Activated naive CD4-positive, alpha-beta T cell treated with anti-CD3 and anti-CD28 coated beads for 36 hours (primary cell): ENCODE measurements at regions not wholly inside any gene's neighbourhood (a gene's known extent, or its start where the extent isn't known, plus 50 kb on each side); places are given as distances from the start of the nearest gene placed in this dataset.

ENCODE experiments used
- CTCF ChIA-PET: fragments of 350-600 bp; sonication (Branson Sonifier 250); formaldehyde crosslinking; loops from one replicate; lab custom pipeline; 2021; ENCODE audit warnings: antibody characterized with exemption; lab: Charles Lee
- DNase-seq: peaks from one replicate; pipeline ENCODE4 v3.0.0-alpha.2; 2020
- H3K27ac Mint-ChIP-seq: one replicate; pipeline ENCODE4 v1.8.0; 2021; ENCODE audit warnings: mild to moderate bottlenecking, mixed read lengths
- H3K27me3 Mint-ChIP-seq: one replicate; pipeline ENCODE4 v1.8.0; 2021; ENCODE audit warnings: low read depth, mixed read lengths
- H3K36me3 Mint-ChIP-seq: one replicate; pipeline ENCODE4 v1.8.0; 2021; ENCODE audit warnings: low read depth, mixed read lengths
- H3K4me1 Mint-ChIP-seq: one replicate; pipeline ENCODE4 v1.8.0; 2021; ENCODE audit warnings: low read depth, mixed read lengths
- H3K4me3 Mint-ChIP-seq: one replicate; pipeline ENCODE4 v1.8.0; 2021; ENCODE audit warnings: mild to moderate bottlenecking, moderate library complexity, mixed read lengths
- H3K9me3 Mint-ChIP-seq: one replicate; pipeline ENCODE4 v1.8.0; 2021; ENCODE audit warnings: mixed read lengths
- intact Hi-C: fragments of 100-400 bp; cut with micrococcal nuclease; formaldehyde crosslinking; loops from one replicate; pipeline ENCODE4 v1.15.1; 2023

- intact Hi-C loops: no loop called here
- Mint-ChIP-seq H3K4me3 (no peak overlapping the region), H3K4me1 (no peaks in the 10 kb centered on the region), H3K36me3 (no peaks in the 10 kb centered on the region), H3K27me3 (no peaks in the 10 kb centered on the region), H3K9me3 (no peaks in the 10 kb centered on the region), H3K27ac (no peak overlapping the region)
- DNase-seq: no peak
- CTCF ChIA-PET: no interaction called here
These were observed 313.2 kb downstream of the UQCRFS1 start for GRCh38 chr19:28899703-28900102.

- Mint-ChIP-seq H3K9me3 (no peaks in the 10 kb centered on the region), H3K27ac (no peak overlapping the region), H3K27me3 (no peaks in the 10 kb centered on the region), H3K4me1 (no peaks in the 10 kb centered on the region), H3K4me3 (no peak overlapping the region), H3K36me3 (no peaks in the 10 kb centered on the region)
- CTCF ChIA-PET: no interaction called here
- intact Hi-C loops: no loop called here
- DNase-seq: no peak
These were observed 314.7 kb downstream of the UQCRFS1 start for GRCh38 chr19:28898249-28898648.

GRCh38 chr19:28889941-28890670 lies 322.8 kb downstream of the UQCRFS1 start:
- Mint-ChIP-seq H3K27ac (no peak overlapping the region), H3K36me3 (no peaks in the 10 kb centered on the region), H3K4me3 (no peak overlapping the region), H3K9me3 (no peaks in the 10 kb centered on the region), H3K27me3 (peaks cover 4% of the 10 kb centered on the region), H3K4me1 (no peaks in the 10 kb centered on the region)
- intact Hi-C loops: loop anchor here (10.0 kb wide), 1 partner anchor 375 kb away; no protein-coding TSS in a partner anchor
- CTCF ChIA-PET: no interaction called here
- DNase-seq: no peak

- H3K4me1 Mint-ChIP-seq: no peaks in the 10 kb centered on the region
- H3K36me3 Mint-ChIP-seq: no peaks in the 10 kb centered on the region
- peaks cover 17% of the 10 kb centered on the region for H3K27me3 Mint-ChIP-seq
- H3K9me3 Mint-ChIP-seq: no peaks in the 10 kb centered on the region
- CTCF ChIA-PET: no interaction called here
- H3K4me3 Mint-ChIP-seq: no peak overlapping the region
- intact Hi-C loops: loop anchor here (10.0 kb wide), 1 partner anchor 377 kb away; no protein-coding TSS in a partner anchor
- H3K27ac Mint-ChIP-seq: no peak overlapping the region
- DNase-seq: no peak
These were observed 324.9 kb downstream of the UQCRFS1 start for GRCh38 chr19:28887920-28888618.

- H3K27ac Mint-ChIP-seq: no peak overlapping the region
- H3K4me1 Mint-ChIP-seq: no peaks in the 10 kb centered on the region
- no peak for DNase-seq
- intact Hi-C loops: loop anchor here (10.0 kb wide), 1 partner anchor 378 kb away; no protein-coding TSS in a partner anchor
- H3K36me3 Mint-ChIP-seq: no peaks in the 10 kb centered on the region
- H3K9me3 Mint-ChIP-seq: no peaks in the 10 kb centered on the region
- peaks cover 17% of the 10 kb centered on the region for H3K27me3 Mint-ChIP-seq
- no peak overlapping the region for H3K4me3 Mint-ChIP-seq
- CTCF ChIA-PET: interaction anchor here (0.6 kb wide), 1 partner anchor 414 kb away, joined by 4 read pairs; no protein-coding TSS in a partner anchor
These were observed 326.2 kb downstream of the UQCRFS1 start for GRCh38 chr19:28886708-28887107.

- no peak for DNase-seq
- intact Hi-C loops: loop anchor here (10.0 kb wide), 1 partner anchor 379 kb away; no protein-coding TSS in a partner anchor
- no peaks in the 10 kb centered on the region for H3K36me3 Mint-ChIP-seq
- no peaks in the 10 kb centered on the region for H3K9me3 Mint-ChIP-seq
- H3K27me3 Mint-ChIP-seq: peaks cover 20% of the 10 kb centered on the region
- no peak overlapping the region for H3K4me3 Mint-ChIP-seq
- no peak overlapping the region for H3K27ac Mint-ChIP-seq
- H3K4me1 Mint-ChIP-seq: no peaks in the 10 kb centered on the region
- CTCF ChIA-PET: interaction anchor here (0.6 kb wide), 1 partner anchor 414 kb away, joined by 4 read pairs; no protein-coding TSS in a partner anchor
These were observed 327.0 kb downstream of the UQCRFS1 start for GRCh38 chr19:28885965-28886364.

- DNase-seq: no peak
- intact Hi-C loops: loop anchor here (10.0 kb wide), 1 partner anchor 380 kb away; no protein-coding TSS in a partner anchor
- Mint-ChIP-seq H3K36me3 (no peaks in the 10 kb centered on the region), H3K27me3 (peaks cover 22% of the 10 kb centered on the region), H3K4me3 (no peak overlapping the region), H3K27ac (no peak overlapping the region), H3K9me3 (no peaks in the 10 kb centered on the region), H3K4me1 (no peaks in the 10 kb centered on the region)
- CTCF ChIA-PET: no interaction called here
These were observed 328.0 kb downstream of the UQCRFS1 start for GRCh38 chr19:28884786-28885476.

- Mint-ChIP-seq H3K9me3 (no peaks in the 10 kb centered on the region), H3K4me3 (no peak overlapping the region)
- CTCF ChIA-PET: interaction anchor here (0.6 kb wide), 1 partner anchor 338 kb away, joined by 5 read pairs; no protein-coding TSS in a partner anchor
These were observed 329.7 kb downstream of the UQCRFS1 start for GRCh38 chr19:28883241-28883693.

GRCh38 chr19:28882818-28883217 lies 330.1 kb downstream of the UQCRFS1 start:
- no peaks in the 10 kb centered on the region for H3K4me1 Mint-ChIP-seq
- H3K9me3 Mint-ChIP-seq: no peaks in the 10 kb centered on the region
- intact Hi-C loops: loop anchor here (10.0 kb wide), 1 partner anchor 382 kb away; no protein-coding TSS in a partner anchor
- H3K36me3 Mint-ChIP-seq: no peaks in the 10 kb centered on the region
- H3K27ac Mint-ChIP-seq: no peak overlapping the region
- CTCF ChIA-PET: interaction anchor here (0.6 kb wide), 1 partner anchor 338 kb away, joined by 5 read pairs; no protein-coding TSS in a partner anchor
- no peak for DNase-seq
- no peak overlapping the region for H3K4me3 Mint-ChIP-seq
- H3K27me3 Mint-ChIP-seq: peaks cover 18% of the 10 kb centered on the region

More at GRCh38 chr19:28883241-28883693, 329.7 kb downstream of the UQCRFS1 start:
- no peaks in the 10 kb centered on the region for H3K4me1 Mint-ChIP-seq
- H3K27ac Mint-ChIP-seq: no peak overlapping the region
- intact Hi-C loops: loop anchor here (10.0 kb wide), 1 partner anchor 382 kb away; no protein-coding TSS in a partner anchor
- no peaks in the 10 kb centered on the region for H3K36me3 Mint-ChIP-seq
- H3K27me3 Mint-ChIP-seq: peaks cover 18% of the 10 kb centered on the region
- no peak for DNase-seq

- CTCF ChIA-PET: no interaction called here
- peaks cover 18% of the 10 kb centered on the region for H3K27me3 Mint-ChIP-seq
- intact Hi-C loops: loop anchor here (10.0 kb wide), 1 partner anchor 383 kb away; no protein-coding TSS in a partner anchor
These were observed 331.3 kb downstream of the UQCRFS1 start for GRCh38 chr19:28881616-28882015.

GRCh38 chr19:28880735-28881401 lies 332.1 kb downstream of the UQCRFS1 start:
- no peaks in the 10 kb centered on the region for H3K9me3 Mint-ChIP-seq
- no peaks in the 10 kb centered on the region for H3K4me1 Mint-ChIP-seq
- H3K27ac Mint-ChIP-seq: no peak overlapping the region
- CTCF ChIA-PET: interaction anchor here (2.4 kb wide), 1 partner anchor 144 kb away, joined by 18 read pairs; no protein-coding TSS in a partner anchor
- no peak overlapping the region for H3K4me3 Mint-ChIP-seq
- intact Hi-C loops: loop anchor here (10.0 kb wide), 1 partner anchor 384 kb away; no protein-coding TSS in a partner anchor
- no peaks in the 10 kb centered on the region for H3K36me3 Mint-ChIP-seq
- peaks cover 18% of the 10 kb centered on the region for H3K27me3 Mint-ChIP-seq
- DNase-seq: no peak

More at GRCh38 chr19:28881616-28882015, 331.3 kb downstream of the UQCRFS1 start:
- Mint-ChIP-seq H3K9me3 (no peaks in the 10 kb centered on the region), H3K27ac (no peak overlapping the region), H3K36me3 (no peaks in the 10 kb centered on the region), H3K4me1 (no peaks in the 10 kb centered on the region), H3K4me3 (no peak overlapping the region)
- no peak for DNase-seq
